ENCODE measurements at regions not wholly inside any gene's neighbourhood (a gene's known extent, or its start where the extent isn't known, plus 50 kb on each side); places are given as distances from the start of the nearest gene placed in this dataset.

GRCh38 chr18:77600674-77601073 is 351.0 kb downstream of the GALR1 start:
- no peak for DNase-seq

GRCh38 chr18:77601567-77601966 is 351.9 kb downstream of the GALR1 start:
- DNase-seq = no peak

GRCh38 chr18:77607087-77607486 is 357.4 kb downstream of the GALR1 start:
- DNase-seq = no peak

GRCh38 chr18:77608807-77609206 is 359.2 kb downstream of the GALR1 start:
- no peak for DNase-seq

GRCh38 chr18:77617694-77618093 is 368.0 kb downstream of the GALR1 start:
- no peak for DNase-seq

- no peak for DNase-seq
Measured at GRCh38 chr18:77619525-77619924, 369.9 kb downstream of the GALR1 start.

GRCh38 chr18:77622009-77622692 is 372.5 kb downstream of the GALR1 start:
- no peak for DNase-seq

- DNase-seq = no peak
Measured at GRCh38 chr18:77632758-77633157, 383.1 kb downstream of the GALR1 start.

GRCh38 chr18:77634494-77634893 is 384.8 kb downstream of the GALR1 start:
- no peak for DNase-seq

- DNase-seq = no peak
Measured at GRCh38 chr18:77635451-77635850, 385.8 kb downstream of the GALR1 start.

GRCh38 chr18:77635858-77636257 is 386.2 kb downstream of the GALR1 start:
- DNase-seq = no peak

- no peak for DNase-seq
Measured at GRCh38 chr18:77645170-77645872, 395.7 kb downstream of the GALR1 start.

- DNase-seq = no peak
Measured at GRCh38 chr18:77647472-77647871, 397.8 kb downstream of the GALR1 start.

- no peak for DNase-seq
Measured at GRCh38 chr18:77648411-77648810, 398.8 kb downstream of the GALR1 start.

GRCh38 chr18:77650799-77651385 is 401.2 kb downstream of the GALR1 start:
- peak; percentile 51 for DNase-seq

GRCh38 chr18:77651441-77651840 is 401.8 kb downstream of the GALR1 start:
- DNase-seq = no peak

GRCh38 chr18:77653792-77654191 is 404.1 kb downstream of the GALR1 start:
- no peak for DNase-seq

GRCh38 chr18:77654302-77654701 is 404.7 kb downstream of the GALR1 start:
- DNase-seq = no peak

- DNase-seq = no peak
Measured at GRCh38 chr18:77657651-77658298, 408.1 kb downstream of the GALR1 start.

- DNase-seq = no peak
Measured at GRCh38 chr18:77658299-77658662, 408.6 kb downstream of the GALR1 start.

GRCh38 chr18:77658751-77659448 is 409.3 kb downstream of the GALR1 start:
- DNase-seq = no peak

- DNase-seq = no peak
Measured at GRCh38 chr18:77666613-77667012, 417.0 kb downstream of the GALR1 start.

GRCh38 chr18:77668219-77668618 is 418.6 kb downstream of the GALR1 start:
- no peak for DNase-seq
